ENCODE measurements at regions not wholly inside any gene's neighbourhood (a gene's known extent, or its start where the extent isn't known, plus 50 kb on each side); places are given as distances from the start of the nearest gene placed in this dataset.

DNA sequence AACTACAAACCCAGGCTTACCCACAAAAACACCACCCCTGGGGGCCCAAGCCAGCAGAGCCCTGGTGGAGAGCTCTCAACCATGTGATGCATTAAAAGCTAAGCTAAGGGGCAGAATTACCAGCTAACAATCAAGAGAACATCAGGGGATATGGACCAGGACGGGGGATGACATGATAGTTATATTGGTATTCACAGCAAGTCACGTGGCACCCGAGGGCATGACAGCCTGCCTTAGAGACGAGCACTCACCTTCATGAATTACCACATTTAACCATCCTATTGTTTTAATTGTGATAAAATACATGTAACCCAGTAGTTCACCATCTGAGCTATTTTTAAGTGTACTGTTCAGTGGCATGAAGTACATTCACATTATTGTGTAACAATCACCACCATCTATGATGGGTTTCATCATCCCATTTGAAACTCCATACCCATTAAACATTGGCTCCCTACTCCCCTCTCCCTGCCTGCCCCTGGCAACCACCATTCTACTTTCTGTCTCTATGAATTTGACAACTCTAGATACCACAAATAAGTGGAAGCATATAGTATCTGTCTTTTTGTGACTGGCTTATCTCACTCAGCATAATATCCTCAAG is 245.6 kb downstream of the ANAPC1 start:
- no peaks in the 10 kb centered on the region for H3K79me2 ChIP-seq (ENCODE audit: insufficient read depth, low read length)
- ChIA-PET RAD21 (ENCODE audit: low non-redundant PET in 1 of 2, low total read pairs in 2 of 2, uncharacterized antibody in 2 of 2, unreplicated experiment in 2 of 2) (no interaction called here), CTCF (no interaction called here), POLR2A (no interaction called here)
- no peak overlapping the region for H2AFZ ChIP-seq (ENCODE audit: low read depth, low read length, poor library complexity, severe bottlenecking)
- no peak overlapping the region for H3K27ac ChIP-seq (ENCODE audit: low read depth, low read length)
- no peaks in the 10 kb centered on the region for H4K20me1 ChIP-seq (ENCODE audit: insufficient read depth)
- H3K9me2 ChIP-seq (ENCODE audit: insufficient read depth), result no peaks in the 10 kb centered on the region
- no peak overlapping the region for H3K4me2 ChIP-seq (ENCODE audit: low read length)
- ATAC-seq (no peak), DNase-seq (ENCODE audit: low read depth, low spot score) (no peak)
- no peaks in the 10 kb centered on the region for H3K27me3 ChIP-seq (ENCODE audit: insufficient read depth, low read length)
- no peak overlapping the region for H3K4me3 ChIP-seq (replicated peaks in 1 of 2; ENCODE audit: low read depth in 1 of 2, low read length in 2 of 2)
- intact Hi-C loops (cut with micrococcal nuclease), result no loop called here
- no peak overlapping the region for H3K9ac ChIP-seq (ENCODE audit: low read length)
- BruUV-seq (replicated peaks), result no TSS peak
- H3K4me1 ChIP-seq (ENCODE audit: control insufficient read depth in 1 of 2, insufficient read depth in 2 of 2, low read length in 2 of 2), result no peaks in the 10 kb centered on the region
- TF ChIP-seq ELF1 (IDR thresholded peaks at IDR 0.05; ENCODE audit: borderline replicate concordance, low read depth), result no peak
- TF ChIP-seq ZFX (IDR thresholded peaks at IDR 0.05), result no peak
- no peak for TF ChIP-seq EGR1 (IDR thresholded peaks at IDR 0.05; ENCODE audit: low read depth)
- TF ChIP-seq REST (IDR thresholded peaks at IDR 0.05; ENCODE audit: low read depth), result no peak
- no peaks in the 10 kb centered on the region for H3K9me3 ChIP-seq (ENCODE audit: control insufficient read depth in 1 of 2, insufficient read depth in 1 of 2, low read depth in 1 of 2, low read length in 2 of 2)
- H3K36me3 ChIP-seq (ENCODE audit: control insufficient read depth in 1 of 2, insufficient read depth in 2 of 2, low read length in 2 of 2), result no peaks in the 10 kb centered on the region

DNA sequence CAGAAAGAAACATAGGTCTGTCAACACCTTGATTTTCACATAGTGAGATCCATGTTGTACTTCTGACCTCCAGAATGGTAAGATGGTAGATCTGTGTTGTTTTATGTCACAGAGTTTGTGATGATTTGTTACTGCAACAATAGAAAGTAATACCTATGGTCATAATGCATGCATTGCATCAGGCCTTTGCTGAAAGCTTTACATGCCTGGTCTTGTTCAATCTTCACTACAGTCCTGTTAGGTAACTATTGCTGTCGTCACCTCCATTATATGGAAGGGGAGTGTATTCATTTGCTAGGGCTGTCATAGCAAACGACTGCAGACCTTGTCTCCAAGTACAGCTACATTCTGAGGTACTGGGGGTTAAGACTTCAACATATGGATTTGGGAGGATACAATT is 243.5 kb downstream of the ANAPC1 start:
- Histone ChIP-seq H3K27me3 (ENCODE audit: insufficient read depth, low read length) (no peaks in the 10 kb centered on the region), H2AFZ (ENCODE audit: low read depth, low read length, poor library complexity, severe bottlenecking) (no peak overlapping the region), H3K4me2 (ENCODE audit: low read length) (no peak overlapping the region), H3K79me2 (ENCODE audit: insufficient read depth, low read length) (no peaks in the 10 kb centered on the region), H3K4me3 (replicated peaks in 1 of 2; ENCODE audit: low read depth in 1 of 2, low read length in 2 of 2) (no peak overlapping the region), H3K9me3 (ENCODE audit: control insufficient read depth in 1 of 2, insufficient read depth in 1 of 2, low read depth in 1 of 2, low read length in 2 of 2) (no peaks in the 10 kb centered on the region), H3K36me3 (ENCODE audit: control insufficient read depth in 1 of 2, insufficient read depth in 2 of 2, low read length in 2 of 2) (no peaks in the 10 kb centered on the region), H3K27ac (ENCODE audit: low read depth, low read length) (no peak overlapping the region), H4K20me1 (ENCODE audit: insufficient read depth) (no peaks in the 10 kb centered on the region), H3K9me2 (ENCODE audit: insufficient read depth) (no peaks in the 10 kb centered on the region), H3K4me1 (ENCODE audit: control insufficient read depth in 1 of 2, insufficient read depth in 2 of 2, low read length in 2 of 2) (no peaks in the 10 kb centered on the region), H3K9ac (ENCODE audit: low read length) (no peak overlapping the region)
- ATAC-seq, result no peak
- POLR2A ChIA-PET, result no interaction called here
- intact Hi-C loops (cut with micrococcal nuclease), result no loop called here
- no TSS peak for BruUV-seq (replicated peaks)
- CTCF ChIA-PET, result no interaction called here
- no peak for DNase-seq (ENCODE audit: low read depth, low spot score)
- RAD21 ChIA-PET (ENCODE audit: low non-redundant PET in 1 of 2, low total read pairs in 2 of 2, uncharacterized antibody in 2 of 2, unreplicated experiment in 2 of 2), result no interaction called here
- TF ChIP-seq CTCF (IDR thresholded peaks at IDR 0.05 in 2 of 3, conservative IDR thresholded peaks at IDR 0.05 in 1 of 3; ENCODE audit: borderline replicate concordance in 1 of 3, insufficient read depth in 1 of 3, low read depth in 2 of 3, low read length in 2 of 3) (no peak), ZNF274 (IDR thresholded peaks at IDR 0.05; ENCODE audit: low read depth, low read length) (no peak), FOSL1 (IDR thresholded peaks at IDR 0.05; ENCODE audit: low read depth) (no peak), ELF1 (IDR thresholded peaks at IDR 0.05; ENCODE audit: borderline replicate concordance, low read depth) (no peak), RAD21 (IDR thresholded peaks at IDR 0.05; ENCODE audit: low read depth) (no peak), CBX3 (IDR thresholded peaks at IDR 0.05; ENCODE audit: low read depth) (no peak), POLR2A (IDR thresholded peaks at IDR 0.05; ENCODE audit: borderline replicate concordance, extremely low read depth, insufficient read depth, insufficient read length) (no peak), JUND (IDR thresholded peaks at IDR 0.05) (no peak), REST (IDR thresholded peaks at IDR 0.05; ENCODE audit: low read depth) (no peak)
- TF ChIP-seq, protein P1, sequence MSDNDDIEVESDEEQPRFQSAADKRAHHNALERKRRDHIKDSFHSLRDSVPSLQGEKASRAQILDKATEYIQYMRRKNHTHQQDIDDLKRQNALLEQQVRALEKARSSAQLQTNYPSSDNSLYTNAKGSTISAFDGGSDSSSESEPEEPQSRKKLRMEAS (IDR thresholded peaks at IDR 0.05), result no peak

All from HCT116 (cell line).